ENCODE measurements at regions not wholly inside any gene's neighbourhood (a gene's known extent, or its start where the extent isn't known, plus 50 kb on each side); places are given as distances from the start of the nearest gene placed in this dataset.

- TF ChIP-seq CTCF (IDR thresholded peaks at IDR 0.05) (no peak), EP300 (IDR thresholded peaks at IDR 0.05) (no peak), POLR2AphosphoS5 (IDR thresholded peaks at IDR 0.05) (no peak), POLR2A (IDR thresholded peaks at IDR 0.05) (no peak)
Measured at GRCh38 chr2:155662224-155662623, 670.3 kb downstream of the NR4A2 start.

Measured in gastroesophageal sphincter (tissue), 3 donors.